ENCODE measurements at regions not wholly inside any gene's neighbourhood (a gene's known extent, or its start where the extent isn't known, plus 50 kb on each side); places are given as distances from the start of the nearest gene placed in this dataset.
"Not testable (repeated sequence)": the region's sequence is repeated elsewhere in the genome, so short reads cannot be mapped to it uniquely, and the experiment has no call there.

DNA sequence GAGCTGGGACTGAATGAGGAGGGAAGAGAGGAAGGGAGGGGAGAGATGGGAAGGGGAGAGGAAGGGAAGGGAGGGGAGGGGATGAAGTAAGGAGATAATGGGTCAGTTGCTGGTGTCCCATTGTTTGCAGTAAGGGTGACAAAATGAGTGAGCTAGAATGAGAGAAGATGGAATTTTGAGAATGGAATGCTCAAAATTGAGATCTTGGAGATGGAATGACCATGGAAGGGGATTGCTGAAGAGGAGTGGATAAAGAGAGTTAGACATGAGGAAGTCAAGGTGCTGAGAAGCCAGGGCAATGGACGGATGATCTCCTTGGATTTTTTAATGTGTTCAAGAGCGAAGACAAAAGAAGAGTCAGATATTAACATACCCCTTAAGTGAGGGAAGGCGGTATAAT is 80.5 kb upstream of the SSTR4 start:
- DNase-seq (ENCODE audit: low spot score) = no peak

DNA sequence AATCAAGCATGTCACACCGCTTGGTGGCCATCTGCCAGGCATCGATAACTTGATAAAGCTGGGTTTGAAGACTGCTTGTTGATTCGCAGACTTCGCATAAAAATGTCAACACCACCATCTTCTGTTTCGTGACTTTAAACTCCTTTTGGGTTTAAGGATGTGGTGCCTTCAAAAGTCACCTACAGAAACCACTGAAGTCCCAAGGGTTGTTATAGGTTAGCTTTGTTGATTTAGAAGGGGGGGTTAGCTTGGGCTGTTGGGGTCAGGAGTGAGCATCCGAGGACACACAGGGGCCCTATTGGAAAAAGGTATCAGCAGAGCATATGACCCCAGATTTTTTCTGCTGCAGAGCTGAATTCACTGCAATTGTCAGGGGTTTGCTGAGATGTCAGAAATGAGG is 76.7 kb upstream of the SSTR4 start:
- no peak for DNase-seq (ENCODE audit: low spot score)

DNA sequence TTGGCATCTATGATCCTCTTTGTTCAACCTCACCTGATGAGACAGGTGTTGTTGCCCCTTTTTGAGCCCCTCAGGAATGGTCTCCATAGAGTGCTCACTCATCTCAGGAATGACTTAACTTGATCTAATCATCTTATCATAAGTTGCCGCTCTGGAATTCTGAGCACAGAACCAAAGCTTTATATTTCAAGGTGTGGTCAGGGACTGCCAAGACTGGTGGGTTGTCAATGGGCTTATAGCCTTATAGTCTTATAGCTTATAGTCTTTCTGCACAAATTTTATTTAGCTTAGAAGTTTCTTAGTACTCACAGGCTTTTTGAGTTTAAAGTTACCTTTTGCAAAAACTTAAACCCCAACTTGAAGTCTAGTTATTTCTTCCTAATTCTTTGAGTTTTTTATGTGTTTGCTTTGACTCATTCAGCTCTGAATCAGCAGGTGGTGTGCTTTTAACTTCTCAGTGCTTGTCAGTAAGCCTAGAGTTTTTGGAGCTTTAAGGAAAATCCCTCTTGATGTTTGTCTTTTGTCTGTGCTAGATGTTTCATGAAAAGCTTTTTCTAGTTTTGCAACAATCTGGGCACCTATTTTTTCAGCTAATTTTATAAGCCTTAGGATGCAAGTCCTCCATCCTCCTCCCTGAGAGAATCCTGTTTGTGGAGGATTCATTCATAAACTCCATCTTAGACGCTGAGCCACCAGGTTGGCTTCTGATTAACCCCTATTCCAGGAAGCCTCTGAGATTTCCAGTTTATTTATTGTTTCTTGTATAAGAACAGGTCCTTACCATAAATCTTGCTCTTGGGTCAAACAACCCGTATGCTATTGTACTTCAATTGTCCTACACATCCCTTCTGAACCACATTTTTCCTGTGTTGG is 72.3 kb upstream of the SSTR4 start:
- DNase-seq (ENCODE audit: low spot score) = no peak

DNA sequence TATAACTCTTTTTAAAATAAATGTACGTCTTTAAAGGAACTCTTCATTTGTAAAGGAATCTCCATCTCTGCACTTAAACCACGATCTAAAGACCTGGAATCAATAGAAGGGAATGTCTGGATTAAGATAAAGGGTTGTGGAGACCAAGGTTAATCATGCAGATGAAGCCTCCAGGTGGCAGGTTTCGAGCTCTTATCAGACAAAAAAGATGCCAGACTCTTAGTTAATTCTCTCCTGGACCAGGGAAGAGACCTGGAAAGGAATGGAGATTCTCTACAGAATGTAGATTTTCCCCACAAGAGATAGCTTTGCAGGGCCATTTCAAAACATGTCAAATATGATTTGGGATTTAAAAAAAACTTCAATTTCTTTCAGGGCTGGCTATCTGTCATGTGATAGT is 71.5 kb upstream of the SSTR4 start:
- DNase-seq (ENCODE audit: low spot score) = no peak

DNA sequence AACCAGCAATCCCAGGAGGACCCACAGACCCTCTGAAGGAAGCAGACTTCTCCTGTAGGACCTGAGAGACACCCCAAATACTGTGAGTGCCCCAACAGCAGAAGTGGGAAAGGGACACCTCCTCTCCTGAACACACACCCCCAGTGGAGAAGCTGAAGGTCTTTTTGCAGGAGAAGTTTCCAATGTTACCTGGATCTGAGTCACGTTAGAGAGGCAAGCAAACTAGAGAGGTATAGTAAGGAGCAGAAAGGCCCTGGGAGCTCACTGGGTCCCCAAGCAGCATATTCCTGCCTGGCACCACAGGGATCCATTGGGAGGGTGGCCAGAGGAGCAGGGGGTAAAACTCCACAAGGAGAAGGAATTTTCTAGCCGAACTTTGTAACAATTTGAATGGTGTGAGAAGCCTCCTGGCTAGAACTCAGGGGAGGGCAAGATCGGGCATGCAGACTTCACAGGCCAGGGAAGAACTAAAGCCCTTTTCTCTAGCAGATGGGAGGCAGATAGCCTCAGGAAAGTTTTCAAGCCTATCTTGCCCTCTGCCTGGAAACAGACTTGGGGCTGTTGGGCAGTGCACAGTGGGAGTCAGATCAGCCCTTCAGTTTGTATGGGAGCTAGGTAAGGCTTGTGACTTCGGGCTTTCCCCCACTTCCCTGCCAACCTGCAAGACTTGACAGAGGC is 68.2 kb upstream of the SSTR4 start:
- no peak for DNase-seq (ENCODE audit: low spot score)

DNA sequence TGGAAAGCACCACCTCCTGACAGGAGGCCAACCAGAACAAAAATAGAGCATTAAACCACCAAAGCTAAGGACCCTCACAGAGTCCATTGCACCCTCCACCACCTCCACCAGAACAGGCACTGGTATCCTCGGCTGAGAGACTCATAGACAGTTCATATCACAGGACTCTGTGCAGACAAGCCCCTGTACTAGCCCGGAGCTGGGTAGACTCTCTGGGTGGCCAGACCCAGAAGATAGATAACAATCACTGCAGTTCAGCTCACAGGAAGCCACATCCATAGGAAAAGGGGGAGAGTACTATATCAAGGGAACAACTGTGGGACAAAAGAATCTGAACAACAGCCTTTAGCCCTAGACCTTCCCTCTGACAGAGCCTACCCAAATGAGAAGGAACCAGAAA is 67.4 kb upstream of the SSTR4 start:
- DNase-seq (ENCODE audit: low spot score) = not testable (repeated sequence)

DNA sequence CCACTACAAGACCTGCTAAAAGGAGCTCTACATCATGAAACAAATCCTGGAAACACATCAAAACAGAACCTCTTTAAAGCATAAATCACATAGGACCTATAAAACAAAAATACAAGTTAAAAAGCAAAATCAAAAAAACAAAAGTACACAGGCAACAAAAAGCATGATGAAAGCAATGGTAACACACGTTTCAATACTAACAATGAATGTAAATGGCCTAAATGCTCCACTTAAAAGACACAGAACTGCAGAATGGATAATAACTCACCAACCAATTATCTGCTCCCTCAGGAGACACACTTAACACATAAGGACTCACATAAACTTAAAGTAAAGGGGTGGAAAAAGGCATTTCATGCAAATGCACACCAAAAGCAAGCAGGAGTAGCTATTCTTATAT is 66.1 kb upstream of the SSTR4 start:
- DNase-seq (ENCODE audit: low spot score) = not testable (repeated sequence)

DNA sequence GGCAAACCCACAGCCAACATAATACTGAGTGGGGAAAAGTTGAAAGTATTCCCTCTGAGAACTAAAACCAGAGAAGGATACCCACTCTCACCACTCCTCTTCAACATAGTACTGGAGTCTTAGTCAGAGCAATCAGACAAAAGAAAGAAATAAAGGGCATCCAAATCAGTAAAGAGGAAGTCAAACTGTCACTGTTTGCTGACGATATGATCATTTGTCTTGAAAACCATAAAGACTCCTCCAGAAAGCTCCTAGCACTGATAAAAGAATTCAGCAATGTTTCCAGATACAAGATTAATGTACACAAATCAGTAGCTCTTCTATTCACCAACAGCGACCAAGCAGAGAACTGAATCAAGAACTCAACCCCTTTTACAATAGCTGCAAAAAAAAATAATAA is 64.0 kb upstream of the SSTR4 start:
- DNase-seq (ENCODE audit: low spot score) = not testable (repeated sequence)

DNA sequence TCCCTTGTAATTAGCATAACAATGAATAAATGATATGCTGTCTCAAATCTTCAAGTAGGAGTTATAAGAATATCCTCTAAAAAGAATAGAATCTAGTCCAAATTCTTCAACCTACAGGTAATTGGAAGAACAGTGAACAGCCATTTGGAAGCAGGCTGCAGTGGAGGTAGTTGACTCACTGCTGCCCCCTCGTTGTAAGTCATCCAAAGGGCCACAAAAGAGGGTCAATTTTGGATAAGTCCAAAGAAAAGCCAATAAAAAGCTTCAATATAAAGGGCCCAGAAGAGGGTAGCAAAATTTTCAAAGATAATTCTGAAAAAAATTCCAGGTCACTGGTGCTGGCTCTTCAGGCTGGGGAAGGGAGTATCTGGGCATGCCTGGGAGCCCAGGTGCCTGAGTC is 60.8 kb upstream of the SSTR4 start:
- DNase-seq (ENCODE audit: low spot score) = no peak

DNA sequence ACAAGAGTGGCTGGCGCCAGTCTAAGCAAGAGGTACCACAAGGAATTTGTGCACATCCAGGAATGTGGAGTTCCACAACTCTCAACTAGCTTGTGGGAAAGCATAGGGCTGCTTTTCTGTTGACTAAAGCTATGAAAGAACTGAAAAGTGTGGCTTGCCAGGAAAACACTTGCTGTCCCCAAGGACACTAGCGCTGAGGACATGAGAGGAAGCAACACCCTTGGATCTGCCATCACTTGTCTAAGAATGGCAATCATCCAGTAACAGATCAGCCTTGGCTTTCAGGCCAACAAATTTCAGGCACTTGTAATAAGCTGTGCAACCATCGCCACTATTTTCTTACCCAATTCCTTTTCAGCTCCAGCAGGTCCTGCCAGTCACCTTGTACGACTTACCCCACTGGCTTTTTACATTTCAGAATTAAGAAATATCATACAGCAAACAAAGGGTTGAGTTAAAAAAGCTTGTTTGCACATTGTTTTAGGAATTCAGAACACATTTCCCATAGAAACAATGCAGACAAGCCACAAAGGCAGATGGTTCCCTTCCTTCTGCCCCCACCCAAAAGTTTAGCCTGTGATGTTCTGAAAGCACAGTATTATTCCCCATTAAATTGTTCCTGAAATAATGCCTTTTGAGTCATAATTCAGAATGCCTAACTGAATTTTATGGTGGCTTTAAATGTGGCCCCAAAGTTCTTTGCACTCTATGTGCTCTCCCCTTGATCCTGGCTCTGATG is 57.9 kb upstream of the SSTR4 start:
- no peak for DNase-seq (ENCODE audit: low spot score)

DNA sequence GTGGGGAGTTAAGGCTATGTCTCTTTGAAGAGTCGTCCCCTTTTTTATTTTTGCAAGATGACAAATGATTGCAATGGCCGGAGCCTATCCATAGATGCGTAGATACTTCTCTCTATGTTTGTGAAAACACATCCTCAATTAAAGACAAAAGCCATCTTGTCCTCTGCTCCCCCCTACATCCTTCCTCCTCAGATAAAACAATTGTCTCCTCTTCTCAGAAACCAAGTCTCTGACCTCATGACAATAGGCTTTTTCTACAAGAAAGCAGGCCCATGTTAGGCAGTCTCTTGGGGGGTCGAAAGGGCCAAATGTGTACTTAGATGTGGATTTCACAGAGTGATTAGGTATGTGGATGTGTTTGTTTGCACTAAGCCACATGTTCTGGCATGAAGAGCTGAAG is 51.1 kb upstream of the SSTR4 start:
- no peak for DNase-seq (ENCODE audit: low spot score)

DNA sequence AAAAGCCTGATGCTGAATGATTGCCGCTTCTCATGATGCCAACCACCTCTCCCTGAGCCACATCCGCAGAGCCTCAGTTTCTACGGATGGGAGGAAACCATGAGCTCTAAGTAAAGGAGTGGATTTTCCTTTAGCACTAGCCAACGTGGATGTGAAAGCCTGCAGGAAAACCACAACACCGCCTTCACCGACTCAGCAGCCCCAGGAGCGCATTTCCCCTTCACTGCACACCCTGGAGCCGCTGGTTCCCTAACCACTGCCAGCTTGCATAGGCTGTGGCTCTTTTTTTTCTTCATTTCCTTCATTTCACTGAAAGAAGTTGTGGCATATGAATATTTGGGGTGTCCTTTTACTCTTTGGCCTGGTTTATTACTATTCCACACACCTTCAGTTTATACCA is 50.5 kb upstream of the SSTR4 start:
- no peak for DNase-seq (ENCODE audit: low spot score)

DNA sequence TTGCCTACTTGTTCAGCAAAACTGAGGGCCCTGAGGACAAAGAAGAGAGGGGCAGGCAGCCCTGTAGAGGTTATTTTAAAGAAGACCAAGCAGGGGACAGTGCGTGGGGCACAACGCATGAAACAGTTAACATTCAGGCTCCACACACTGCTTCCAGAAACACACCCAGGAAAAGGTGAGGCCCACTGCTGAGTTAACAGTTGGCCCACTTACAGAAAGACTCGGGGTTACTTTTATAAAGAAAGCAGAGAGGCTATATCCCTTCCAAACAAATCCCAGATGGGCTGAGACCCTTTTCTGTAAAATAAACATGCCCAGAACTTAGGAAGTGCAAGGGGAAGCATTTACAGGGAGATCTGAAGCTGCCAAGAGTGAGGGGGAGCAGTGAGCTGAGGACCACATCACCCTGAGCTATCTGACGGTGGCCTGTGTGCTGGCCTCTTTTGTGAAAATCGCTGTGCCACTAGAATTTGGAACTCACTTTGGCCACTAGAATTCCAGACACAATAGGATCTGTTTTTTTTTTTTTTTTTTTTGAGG is 49.8 kb upstream of the SSTR4 start:
- DNase-seq (ENCODE audit: low spot score) = no peak

Data from COLO829 (cell line).